ENCODE measurements at regions not wholly inside any gene's neighbourhood (a gene's known extent, or its start where the extent isn't known, plus 50 kb on each side); places are given as distances from the start of the nearest gene placed in this dataset.

DNA sequence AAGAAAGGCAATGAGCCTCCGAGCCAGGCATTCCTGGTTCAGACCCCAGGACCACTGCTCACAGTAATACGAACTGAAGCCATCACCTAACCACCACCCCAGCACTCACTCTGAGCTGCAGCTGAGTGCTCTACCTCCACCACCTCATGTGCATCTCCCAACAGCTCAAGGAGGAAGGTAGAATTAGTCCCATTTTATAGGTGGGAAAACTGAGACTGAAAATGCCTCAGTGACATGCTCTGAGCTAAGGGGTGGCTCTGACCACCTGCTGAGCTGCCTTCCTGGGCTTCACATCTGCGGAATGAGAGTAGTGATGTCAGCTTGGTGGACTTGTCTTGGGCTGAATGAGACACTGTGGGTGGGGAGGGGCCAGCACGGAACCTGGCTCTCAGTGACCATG is 159.7 kb upstream of the UNC5B start:
- Histone ChIP-seq H3K9ac (ENCODE audit: control insufficient read depth, extremely low read depth, insufficient read depth, low read length) (no peak overlapping the region), H2AFZ (ENCODE audit: control insufficient read depth, low read length) (no peak overlapping the region), H3K4me3 (ENCODE audit: control insufficient read depth in 2 of 3, extremely low read depth in 1 of 3, insufficient read depth in 2 of 3, low read depth in 1 of 3, low read length in 3 of 3) (no peak overlapping the region), H4K20me1 (ENCODE audit: control insufficient read depth, extremely low read depth, insufficient read depth, low read length) (no peaks in the 10 kb centered on the region), H3K36me3 (ENCODE audit: control insufficient read depth in 2 of 2, extremely low read depth in 1 of 2, insufficient read depth in 2 of 2, low read length in 2 of 2) (no peaks in the 10 kb centered on the region), H3K4me1 (ENCODE audit: control insufficient read depth, extremely low read depth, insufficient read depth, low read length) (no peaks in the 10 kb centered on the region), H3K27me3 (ENCODE audit: control insufficient read depth, extremely low read depth, insufficient read depth, low read length) (peaks cover 12% of the 10 kb centered on the region), H3K9me1 (ENCODE audit: control insufficient read depth, extremely low read depth, insufficient read depth, low read length) (no peaks in the 10 kb centered on the region), H3K27ac (ENCODE audit: control insufficient read depth, insufficient read depth, low read length) (no peak overlapping the region), H3K4me2 (ENCODE audit: control insufficient read depth, extremely low read depth, insufficient read depth, low read depth, low read length) (no peak overlapping the region), H3K9me3 (ENCODE audit: control insufficient read depth, low read depth, low read length) (no peaks in the 10 kb centered on the region), H3K79me2 (ENCODE audit: control insufficient read depth, insufficient read depth, low read length) (no peaks in the 10 kb centered on the region)
- no peak for FAIRE-seq
- dilution Hi-C loops (cut with MboI; ENCODE audit: extremely low pct_ligation_motif_present, low sequenced_read_pairs): no loop called here
- DNase-seq (ENCODE audit: low read depth, low spot score): no peak
- TF ChIP-seq, protein P1, sequence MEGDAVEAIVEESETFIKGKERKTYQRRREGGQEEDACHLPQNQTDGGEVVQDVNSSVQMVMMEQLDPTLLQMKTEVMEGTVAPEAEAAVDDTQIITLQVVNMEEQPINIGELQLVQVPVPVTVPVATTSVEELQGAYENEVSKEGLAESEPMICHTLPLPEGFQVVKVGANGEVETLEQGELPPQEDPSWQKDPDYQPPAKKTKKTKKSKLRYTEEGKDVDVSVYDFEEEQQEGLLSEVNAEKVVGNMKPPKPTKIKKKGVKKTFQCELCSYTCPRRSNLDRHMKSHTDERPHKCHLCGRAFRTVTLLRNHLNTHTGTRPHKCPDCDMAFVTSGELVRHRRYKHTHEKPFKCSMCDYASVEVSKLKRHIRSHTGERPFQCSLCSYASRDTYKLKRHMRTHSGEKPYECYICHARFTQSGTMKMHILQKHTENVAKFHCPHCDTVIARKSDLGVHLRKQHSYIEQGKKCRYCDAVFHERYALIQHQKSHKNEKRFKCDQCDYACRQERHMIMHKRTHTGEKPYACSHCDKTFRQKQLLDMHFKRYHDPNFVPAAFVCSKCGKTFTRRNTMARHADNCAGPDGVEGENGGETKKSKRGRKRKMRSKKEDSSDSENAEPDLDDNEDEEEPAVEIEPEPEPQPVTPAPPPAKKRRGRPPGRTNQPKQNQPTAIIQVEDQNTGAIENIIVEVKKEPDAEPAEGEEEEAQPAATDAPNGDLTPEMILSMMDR (optimal IDR thresholded peaks at IDR 0.05 in 1 of 3, IDR thresholded peaks at IDR 0.05 in 1 of 3, conservative IDR thresholded peaks at IDR 0.05 in 1 of 3; ENCODE audit: extremely low read depth in 1 of 3, insufficient read depth in 2 of 3, low read length in 3 of 3): no peak
- no peak for TF ChIP-seq EZH2 (IDR thresholded peaks at IDR 0.05; ENCODE audit: low read length)

DNA sequence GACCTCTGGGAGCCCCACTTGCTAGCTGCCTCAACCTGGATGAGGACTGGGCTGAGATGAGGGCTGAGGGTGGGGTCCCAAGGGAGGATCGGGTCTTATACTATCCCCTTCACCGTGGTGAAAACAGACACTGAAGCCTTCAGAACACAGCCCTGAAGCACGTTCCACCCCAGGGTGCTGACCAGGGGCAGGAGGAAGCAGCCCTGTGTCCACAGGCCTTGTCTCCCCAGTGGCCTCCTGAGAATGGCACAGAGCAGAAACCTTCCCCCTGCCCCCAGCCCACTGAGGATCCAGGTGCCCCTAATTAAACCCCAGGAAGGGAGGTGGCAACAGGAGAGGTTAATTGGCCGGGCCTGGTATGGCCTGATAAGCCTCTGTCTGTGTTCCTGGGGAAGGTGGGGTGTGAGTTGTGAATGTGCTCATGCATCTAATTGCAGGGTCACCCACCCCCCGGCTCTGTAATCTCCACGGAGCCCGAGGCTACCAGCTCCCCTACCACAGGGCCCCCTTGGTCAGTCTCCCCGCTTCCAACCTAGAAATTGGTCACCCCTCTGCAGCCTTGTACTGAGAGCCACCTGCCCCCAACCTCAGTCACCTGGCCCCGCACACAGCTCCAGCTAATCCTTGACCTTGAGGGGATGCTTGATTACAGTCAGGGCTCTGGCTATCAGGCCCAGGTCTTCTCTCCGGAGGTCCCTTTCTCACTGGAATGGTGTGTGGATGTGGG is 159.0 kb upstream of the UNC5B start:
- Histone ChIP-seq H3K9me3 (ENCODE audit: control insufficient read depth, low read depth, low read length) (no peaks in the 10 kb centered on the region), H4K20me1 (ENCODE audit: control insufficient read depth, extremely low read depth, insufficient read depth, low read length) (no peaks in the 10 kb centered on the region), H3K4me1 (ENCODE audit: control insufficient read depth, extremely low read depth, insufficient read depth, low read length) (no peaks in the 10 kb centered on the region), H3K4me3 (ENCODE audit: control insufficient read depth in 2 of 3, extremely low read depth in 1 of 3, insufficient read depth in 2 of 3, low read depth in 1 of 3, low read length in 3 of 3) (no peak overlapping the region), H3K27ac (ENCODE audit: control insufficient read depth, insufficient read depth, low read length) (no peak overlapping the region), H3K36me3 (ENCODE audit: control insufficient read depth in 2 of 2, extremely low read depth in 1 of 2, insufficient read depth in 2 of 2, low read length in 2 of 2) (no peaks in the 10 kb centered on the region), H3K27me3 (ENCODE audit: control insufficient read depth, extremely low read depth, insufficient read depth, low read length) (peaks cover 12% of the 10 kb centered on the region), H3K79me2 (ENCODE audit: control insufficient read depth, insufficient read depth, low read length) (no peaks in the 10 kb centered on the region), H3K9me1 (ENCODE audit: control insufficient read depth, extremely low read depth, insufficient read depth, low read length) (no peaks in the 10 kb centered on the region), H2AFZ (ENCODE audit: control insufficient read depth, low read length) (no peak overlapping the region), H3K4me2 (ENCODE audit: control insufficient read depth, extremely low read depth, insufficient read depth, low read depth, low read length) (no peak overlapping the region), H3K9ac (ENCODE audit: control insufficient read depth, extremely low read depth, insufficient read depth, low read length) (no peak overlapping the region)
- no peak for TF ChIP-seq EZH2 (IDR thresholded peaks at IDR 0.05; ENCODE audit: low read length)
- TF ChIP-seq, protein P1 (optimal IDR thresholded peaks at IDR 0.05 in 1 of 3, IDR thresholded peaks at IDR 0.05 in 1 of 3, conservative IDR thresholded peaks at IDR 0.05 in 1 of 3; ENCODE audit: extremely low read depth in 1 of 3, insufficient read depth in 2 of 3, low read length in 3 of 3): no peak
- no peak for DNase-seq (ENCODE audit: low read depth, low spot score)
- no peak for FAIRE-seq
- dilution Hi-C loops (cut with MboI; ENCODE audit: extremely low pct_ligation_motif_present, low sequenced_read_pairs): no loop called here

Measured in keratinocyte (primary cell).